GM18951 (cell line): ENCODE measurements at regions not wholly inside any gene's neighbourhood (a gene's known extent, or its start where the extent isn't known, plus 50 kb on each side); places are given as distances from the start of the nearest gene placed in this dataset.

Experiments
- POLR2A ChIP-seq: IDR thresholded peaks from 4 replicates; pipeline ENCODE4 v1.6.1; 2011; ENCODE audit warnings: mild to moderate bottlenecking; ENCODE audit not compliant: insufficient read length, insufficient read depth; ENCODE audit errors: extremely low read depth
- in situ Hi-C: fragments of 300-500 bp; cut with MboI; formaldehyde crosslinking; loops from one replicate; pipeline ENCODE4 v1.12.0; 2022; ENCODE audit warnings: low sequenced_read_pairs, mixed read lengths, inconsistent platforms; ENCODE audit not compliant: unreplicated experiment

- in situ Hi-C loops, result no loop called here
- no peak for TF ChIP-seq POLR2A
Observed at GRCh38 chr3:106642161-106642560, 735.1 kb upstream of the CCDC54 start.

- in situ Hi-C loops, result no loop called here
- TF ChIP-seq POLR2A, result no peak
Observed at GRCh38 chr3:106643684-106644161, 733.5 kb upstream of the CCDC54 start.

DNA sequence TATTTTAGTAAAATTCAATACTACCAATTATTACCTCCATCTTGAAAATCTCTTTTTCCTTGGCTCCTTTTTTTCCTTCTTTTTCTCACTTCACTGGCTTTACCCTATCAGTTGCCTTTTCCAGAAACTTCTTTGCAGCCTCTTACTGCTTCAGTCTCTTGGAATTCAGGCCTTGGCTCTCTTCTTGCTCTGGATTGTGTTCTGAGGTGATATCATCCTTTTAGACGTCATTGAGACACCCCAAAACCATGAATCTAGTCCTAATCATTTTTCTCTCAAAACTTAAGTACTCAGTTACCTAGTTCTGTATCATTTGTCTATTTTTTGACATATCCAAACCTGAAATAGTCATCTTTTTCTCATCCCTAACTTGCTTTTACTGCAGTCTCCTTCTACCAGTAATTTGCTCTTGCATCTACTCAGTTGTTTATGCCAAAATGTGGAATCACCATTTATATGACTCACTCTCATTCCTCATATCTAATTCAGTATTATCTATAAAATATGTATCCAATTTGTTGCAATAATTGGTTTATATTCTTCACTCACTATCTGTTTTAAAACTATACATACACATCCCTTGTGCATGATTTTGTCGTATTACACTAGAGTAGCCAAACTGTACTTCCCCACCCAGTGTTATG, 703.2 kb upstream of the CCDC54 start:
- in situ Hi-C loops, result no loop called here
- no peak for TF ChIP-seq POLR2A

- in situ Hi-C loops, result no loop called here
- TF ChIP-seq POLR2A, result no peak
Observed at GRCh38 chr3:106675451-106675850, 701.8 kb upstream of the CCDC54 start.

GRCh38 chr3:106678657-106679390, 698.4 kb upstream of the CCDC54 start:
- in situ Hi-C loops, result no loop called here
- no peak for TF ChIP-seq POLR2A

GRCh38 chr3:106683953-106684620, 693.2 kb upstream of the CCDC54 start:
- in situ Hi-C loops, result no loop called here

GRCh38 chr3:106685745-106686144, 691.5 kb upstream of the CCDC54 start:
- in situ Hi-C loops, result no loop called here
- TF ChIP-seq POLR2A, result no peak

More at GRCh38 chr3:106683953-106684620, 693.2 kb upstream of the CCDC54 start:
- no peak for TF ChIP-seq POLR2A

- in situ Hi-C loops, result no loop called here
- TF ChIP-seq POLR2A, result no peak
Observed at GRCh38 chr3:106687905-106688304, 689.3 kb upstream of the CCDC54 start.

- no peak for TF ChIP-seq POLR2A
Observed at GRCh38 chr3:106688464-106688863, 688.8 kb upstream of the CCDC54 start.

GRCh38 chr3:106691476-106691875, 685.8 kb upstream of the CCDC54 start:
- in situ Hi-C loops, result no loop called here
- no peak for TF ChIP-seq POLR2A

More at GRCh38 chr3:106688464-106688863, 688.8 kb upstream of the CCDC54 start:
- in situ Hi-C loops, result no loop called here

GRCh38 chr3:106692624-106693023, 684.6 kb upstream of the CCDC54 start:
- no peak for TF ChIP-seq POLR2A
- in situ Hi-C loops, result no loop called here

- in situ Hi-C loops, result no loop called here
Observed at GRCh38 chr3:106699122-106699521, 678.1 kb upstream of the CCDC54 start.

DNA sequence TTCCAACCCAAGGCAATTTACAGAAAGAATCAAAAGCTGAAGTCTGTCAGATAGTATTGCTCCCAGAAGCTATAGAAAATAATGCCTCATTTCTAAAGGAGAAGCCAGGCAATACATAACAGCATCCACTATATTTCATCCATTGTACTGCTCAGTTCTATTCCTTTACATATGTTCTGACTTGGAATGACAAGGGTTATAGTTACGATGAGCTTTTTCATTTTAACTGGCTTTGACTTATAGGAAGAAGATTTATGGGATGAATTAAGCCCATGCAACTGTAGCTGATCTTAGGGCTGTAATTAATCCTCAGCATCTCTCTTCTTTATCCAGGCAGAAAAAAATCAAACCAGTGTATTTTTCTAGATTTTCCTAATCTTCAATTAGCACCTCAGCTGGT, 676.3 kb upstream of the CCDC54 start:
- no peak for TF ChIP-seq POLR2A
- in situ Hi-C loops, result no loop called here

More at GRCh38 chr3:106699122-106699521, 678.1 kb upstream of the CCDC54 start:
- TF ChIP-seq POLR2A, result no peak

GRCh38 chr3:106703524-106703923, 673.7 kb upstream of the CCDC54 start:
- no peak for TF ChIP-seq POLR2A
- in situ Hi-C loops, result no loop called here

DNA sequence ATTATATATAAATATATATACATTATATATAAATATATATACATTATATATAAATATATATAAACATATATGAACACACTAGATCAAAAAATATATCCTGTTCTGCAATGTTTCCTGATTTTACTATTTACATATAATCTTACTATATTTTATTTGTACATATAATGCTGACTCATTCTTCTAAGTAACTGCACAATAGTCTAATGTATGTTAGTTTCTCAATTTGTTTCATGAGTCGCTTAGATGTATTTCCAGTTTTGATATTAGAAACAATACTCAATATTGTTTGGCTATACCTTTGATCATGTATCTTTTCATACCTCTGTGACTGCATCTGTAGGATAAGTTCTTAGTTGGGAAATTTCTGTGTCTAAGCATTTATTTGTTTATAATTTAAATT, 669.9 kb upstream of the CCDC54 start:
- TF ChIP-seq POLR2A, result no peak
- in situ Hi-C loops, result no loop called here
